A673 (cell line): ENCODE measurements at regions not wholly inside any gene's neighbourhood (a gene's known extent, or its start where the extent isn't known, plus 50 kb on each side); places are given as distances from the start of the nearest gene placed in this dataset.

Experiments
- BruUV-seq: library from RNA; stranded (reverse); fragments of 400-500 nt; replicated peaks from 2 replicates; lab custom pipeline; 2021; lab: Mats Ljungman, UMichigan
- CTCF ChIA-PET: fragments of 300-600 bp; sonication (Branson Sonifier 250); formaldehyde crosslinking; loops from one replicate; lab custom pipeline; 2022; ENCODE audit warnings: antibody characterized with exemption; lab: Charles Lee
- POLR2A ChIA-PET: fragments of 300-600 bp; sonication (Branson Sonifier 250); formaldehyde crosslinking; loops from one replicate; lab custom pipeline; 2022; ENCODE audit warnings: antibody characterized with exemption; ENCODE audit not compliant: low non-redundant PET; lab: Charles Lee
- DNase-seq: peaks from one replicate; pipeline ENCODE4 v3.0.0-alpha.2; 2015; ENCODE audit warnings: low spot score
- H3K27ac ChIP-seq: fragments of 200-600 bp; sonication (generic); 2 replicates; pipeline ENCODE4 v1.5.1; 2016; ENCODE audit warnings: mixed run types, low read depth, mild to moderate bottlenecking, mixed read lengths, antibody characterized with exemption, low read length; ENCODE audit not compliant: poor library complexity, severe bottlenecking
- H3K27me3 ChIP-seq: fragments of 200-600 bp; sonication (generic); replicated peaks from 2 replicates; pipeline ENCODE4 v1.6.1; 2017; ENCODE audit warnings: mixed run types, low read depth, mild to moderate bottlenecking, mixed read lengths, antibody characterized with exemption, low read length; ENCODE audit not compliant: insufficient read depth, poor library complexity
- H3K36me3 ChIP-seq: fragments of 200-600 bp; sonication (generic); 2 replicates; pipeline ENCODE4 v1.6.1; 2016; ENCODE audit warnings: mixed run types, mild to moderate bottlenecking, mixed read lengths, antibody characterized with exemption, low read length; ENCODE audit not compliant: insufficient read depth, poor library complexity, severe bottlenecking
- H3K4me1 ChIP-seq: fragments of 200-600 bp; sonication (generic); 2 replicates; pipeline ENCODE4 v1.6.1; 2017; ENCODE audit warnings: mixed run types, mild to moderate bottlenecking, mixed read lengths, antibody characterized with exemption, low read length; ENCODE audit not compliant: insufficient read depth, poor library complexity, severe bottlenecking
- H3K4me3 ChIP-seq: fragments of 200-600 bp; sonication (generic); 2 replicates; pipeline ENCODE4 v1.5.1; 2016; ENCODE audit warnings: low read depth, mixed run types, mild to moderate bottlenecking, mixed read lengths, low read length; ENCODE audit not compliant: poor library complexity, severe bottlenecking
- H3K9me3 ChIP-seq: fragments of 200-600 bp; sonication (generic); 2 replicates; pipeline ENCODE4 v1.6.1; 2016; ENCODE audit warnings: mixed run types, low read depth, mild to moderate bottlenecking, mixed read lengths, antibody characterized with exemption, low read length; ENCODE audit not compliant: poor library complexity, severe bottlenecking
- CTCF ChIP-seq: fragments of 300-800, 200-600 bp; sonication (generic); conservative IDR thresholded peaks from 2 replicates; pipeline ENCODE4 v1.5.1; 2017; ENCODE audit warnings: low read depth, mild to moderate bottlenecking, antibody characterized with exemption, low read length, moderate library complexity, mixed read lengths
- EZH2 ChIP-seq: fragments of 200-600 bp; sonication (generic); IDR thresholded peaks from 2 replicates; pipeline ENCODE4 v1.6.1; 2017; ENCODE audit warnings: borderline replicate concordance, low read depth, mild to moderate bottlenecking, mixed read lengths, antibody characterized with exemption, low read length; ENCODE audit not compliant: poor library complexity, severe bottlenecking
- intact Hi-C: fragments of 100-400 bp; cut with micrococcal nuclease; formaldehyde crosslinking; loops from one replicate; pipeline ENCODE4 v1.10.0; 2022; ENCODE audit not compliant: unreplicated experiment

DNA sequence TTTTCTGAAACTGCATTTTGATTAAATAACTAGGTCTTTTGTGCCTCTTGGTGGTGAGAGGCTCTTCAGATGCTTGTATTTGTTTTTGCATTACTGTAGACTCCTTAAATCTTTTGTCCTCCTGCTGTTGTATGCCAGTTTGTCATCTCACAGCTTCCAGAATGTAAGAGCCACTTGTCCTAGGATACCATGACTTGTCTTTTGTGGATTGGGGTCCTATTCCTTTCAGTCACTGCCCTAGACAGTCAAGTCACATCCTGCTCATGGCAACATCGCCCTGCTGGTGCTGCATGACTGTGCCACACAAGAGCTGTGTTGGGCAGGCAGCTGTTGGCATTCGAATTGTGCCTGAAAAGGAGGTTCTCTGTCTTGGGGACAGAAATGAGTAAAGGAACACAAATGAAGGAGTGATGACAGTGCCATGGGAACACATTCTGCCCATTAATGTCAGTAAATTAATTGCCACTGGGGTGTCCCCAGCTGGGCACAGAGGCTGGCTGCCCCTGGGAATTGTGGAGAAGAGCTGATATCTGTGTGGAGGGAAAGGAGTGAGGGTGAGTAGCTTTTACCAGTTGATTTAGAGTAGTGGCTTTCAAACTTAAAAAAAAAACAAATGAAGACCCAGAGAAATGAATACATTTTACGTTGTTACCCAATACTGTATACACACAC, 140.3 kb downstream of the ARL6IP6 start:
- Histone ChIP-seq H3K27me3 (no peaks in the 10 kb centered on the region), H3K4me1 (no peaks in the 10 kb centered on the region), H3K4me3 (no peak overlapping the region), H3K36me3 (no peaks in the 10 kb centered on the region), H3K9me3 (no peaks in the 10 kb centered on the region), H3K27ac (no peak overlapping the region)
- TF ChIP-seq CTCF (no peak), EZH2 (no peak)
- CTCF ChIA-PET: no interaction called here
- no peak for DNase-seq
- BruUV-seq: no TSS peak
- POLR2A ChIA-PET: no interaction called here
- intact Hi-C loops: no loop called here

DNA sequence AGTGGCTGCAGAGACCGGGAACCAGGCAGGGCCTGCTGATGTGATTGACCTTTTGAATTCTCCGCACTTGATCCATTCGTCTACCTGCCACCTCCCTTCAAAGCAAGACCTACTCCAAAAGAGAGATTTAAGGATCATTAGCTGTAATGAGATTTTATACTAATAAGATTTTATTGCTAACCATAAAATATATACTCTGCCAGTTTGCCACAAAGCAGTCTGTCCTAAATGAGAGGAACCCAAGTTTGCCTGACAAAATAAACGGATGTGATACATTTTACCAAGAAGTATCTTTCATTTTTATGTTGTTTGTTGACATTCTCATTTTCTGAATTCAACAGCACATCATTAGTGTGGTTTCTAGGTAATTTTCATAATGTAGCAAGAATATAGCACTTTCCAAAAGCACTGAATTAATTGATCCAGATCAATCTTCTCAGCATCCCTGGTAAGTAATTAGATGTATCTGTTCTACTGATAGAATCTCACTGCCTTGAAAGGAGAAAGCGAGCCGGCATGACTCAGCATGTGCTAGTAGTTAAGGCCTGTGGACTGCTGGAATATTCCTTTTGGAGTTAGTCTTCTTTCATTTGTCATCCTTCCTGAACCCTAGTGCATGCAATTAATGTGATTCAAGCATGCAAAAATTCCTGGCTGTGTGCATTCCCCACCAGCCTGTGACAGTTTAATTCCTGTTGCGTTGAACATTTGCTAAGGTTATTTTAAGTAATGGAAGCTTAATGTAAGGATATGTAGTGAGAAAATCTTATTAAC, 128.5 kb downstream of the ARL6IP6 start:
- intact Hi-C loops: no loop called here
- H3K27ac ChIP-seq: no peak overlapping the region
- H3K27me3 ChIP-seq: no peaks in the 10 kb centered on the region
- H3K9me3 ChIP-seq: no peaks in the 10 kb centered on the region
- POLR2A ChIA-PET: no interaction called here
- CTCF ChIA-PET: no interaction called here
- no peak for TF ChIP-seq CTCF
- no peak for TF ChIP-seq EZH2
- H3K36me3 ChIP-seq: no peaks in the 10 kb centered on the region
- BruUV-seq: no TSS peak
- DNase-seq: peak; percentile 9
- H3K4me1 ChIP-seq: no peaks in the 10 kb centered on the region
- H3K4me3 ChIP-seq: no peak overlapping the region

GRCh38 chr2:152835674-152836073, 117.3 kb downstream of the ARL6IP6 start:
- H3K27me3 ChIP-seq: peaks cover 3% of the 10 kb centered on the region
- DNase-seq: no peak
- POLR2A ChIA-PET: no interaction called here
- CTCF ChIA-PET: no interaction called here
- H3K4me1 ChIP-seq: no peaks in the 10 kb centered on the region
- H3K36me3 ChIP-seq: no peaks in the 10 kb centered on the region
- no TSS peak for BruUV-seq
- TF ChIP-seq CTCF (no peak), EZH2 (no peak)
- intact Hi-C loops: no loop called here
- no peak overlapping the region for H3K4me3 ChIP-seq
- no peaks in the 10 kb centered on the region for H3K9me3 ChIP-seq
- no peak overlapping the region for H3K27ac ChIP-seq
